EH (cell line): ENCODE measurements at regions not wholly inside any gene's neighbourhood (a gene's known extent, or its start where the extent isn't known, plus 50 kb on each side); places are given as distances from the start of the nearest gene placed in this dataset.
"Not testable (repeated sequence)": the region's sequence is repeated elsewhere in the genome, so short reads cannot be mapped to it uniquely, and the experiment has no call there.

Experiments used
- DNase-seq: peaks from one replicate; pipeline ENCODE4 v3.0.0-alpha.2; 2015; ENCODE audit warnings: low read depth

DNA sequence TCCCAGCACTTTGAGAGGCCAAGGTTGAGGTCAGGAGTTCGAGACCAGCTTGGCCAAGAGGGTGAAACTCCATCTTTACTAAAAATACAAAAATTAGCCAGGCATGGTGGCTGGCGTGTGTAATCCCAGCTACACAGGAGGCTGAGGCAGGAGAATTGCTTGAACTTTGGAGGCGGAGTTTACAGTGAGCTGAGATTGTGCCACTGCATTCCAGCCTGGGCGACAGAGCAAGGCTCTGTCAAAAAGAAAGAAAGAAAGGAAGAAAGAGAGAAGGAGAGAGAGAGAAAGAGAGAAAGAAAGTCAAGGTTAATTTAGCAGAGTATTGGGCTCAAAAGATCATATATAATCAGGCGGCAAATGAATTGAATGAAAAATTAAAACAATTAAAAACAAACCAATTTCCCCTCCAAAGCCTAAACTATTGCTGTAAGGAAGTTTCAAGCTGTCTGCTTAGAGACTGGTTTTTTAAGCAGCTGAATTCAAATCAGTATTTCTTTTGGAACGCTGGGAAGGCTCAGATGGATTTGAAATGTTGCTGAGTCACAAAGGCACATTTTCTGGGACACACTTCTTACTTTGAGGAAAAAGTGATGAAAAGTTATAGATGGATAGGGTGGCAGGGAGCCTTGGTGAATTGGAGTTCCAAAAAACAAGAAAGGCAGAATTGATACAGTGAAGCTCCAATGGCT is 81.3 kb upstream of the BHLHE40 start:
- no peak for DNase-seq

DNA sequence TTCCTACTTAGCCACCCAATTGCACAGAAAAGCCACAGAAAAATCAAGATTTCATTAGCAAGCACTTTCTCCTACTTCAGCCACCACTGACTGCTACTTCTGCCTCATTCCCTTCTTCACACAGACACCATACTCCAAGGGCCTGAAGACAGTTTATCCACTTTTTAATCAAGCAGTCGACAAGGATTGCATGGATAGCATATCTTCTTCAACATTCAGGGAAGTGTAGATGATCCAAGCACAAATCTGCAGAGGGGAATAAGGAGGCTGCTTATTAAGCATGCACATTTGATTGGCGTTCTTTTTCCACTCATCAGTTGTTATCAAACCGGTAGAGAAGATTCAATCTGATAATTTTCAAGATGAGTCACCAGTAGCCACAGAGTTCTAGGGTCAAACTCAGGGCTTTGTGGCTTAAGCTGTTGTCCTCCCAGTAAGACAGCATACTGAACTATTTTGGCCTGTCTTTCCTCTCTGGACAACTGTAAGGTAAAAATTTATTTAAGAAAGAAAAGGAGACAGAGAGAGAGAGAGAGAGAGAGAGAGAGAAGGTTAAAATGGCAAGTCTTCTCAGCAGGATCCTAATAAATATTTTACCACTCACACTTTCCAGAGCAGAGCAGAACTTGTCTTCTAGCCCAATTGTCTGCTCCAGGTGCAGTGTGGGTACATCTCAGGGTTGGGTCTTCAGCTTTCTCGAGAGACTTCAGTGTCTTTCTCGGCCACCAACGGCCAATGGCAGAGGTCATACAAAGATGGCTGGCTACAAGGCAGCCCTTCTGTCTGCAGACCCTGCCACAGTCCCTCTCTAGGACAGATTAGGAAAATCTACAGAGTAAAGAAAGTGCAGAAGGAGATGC is 80.6 kb upstream of the BHLHE40 start:
- DNase-seq: peak; percentile 33

DNA sequence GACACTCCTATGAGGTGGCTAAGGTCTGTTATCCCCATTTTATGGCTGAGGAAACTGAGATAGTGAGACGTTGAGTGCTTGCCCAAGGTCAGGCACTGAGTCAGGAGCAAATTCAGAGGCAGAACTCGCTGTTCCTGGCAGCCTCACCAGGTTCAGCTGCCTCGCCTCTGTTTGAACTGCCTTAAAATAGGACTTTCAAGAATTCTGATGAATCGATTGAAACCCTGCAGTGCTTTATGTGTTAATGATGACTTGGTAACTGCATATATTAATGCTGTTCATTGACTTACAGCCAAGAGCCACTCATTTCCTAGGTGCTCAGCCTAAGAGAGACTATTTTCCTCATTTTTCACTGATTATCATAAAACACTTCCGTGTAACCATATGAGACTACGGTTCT is 79.5 kb upstream of the BHLHE40 start:
- DNase-seq: no peak

DNA sequence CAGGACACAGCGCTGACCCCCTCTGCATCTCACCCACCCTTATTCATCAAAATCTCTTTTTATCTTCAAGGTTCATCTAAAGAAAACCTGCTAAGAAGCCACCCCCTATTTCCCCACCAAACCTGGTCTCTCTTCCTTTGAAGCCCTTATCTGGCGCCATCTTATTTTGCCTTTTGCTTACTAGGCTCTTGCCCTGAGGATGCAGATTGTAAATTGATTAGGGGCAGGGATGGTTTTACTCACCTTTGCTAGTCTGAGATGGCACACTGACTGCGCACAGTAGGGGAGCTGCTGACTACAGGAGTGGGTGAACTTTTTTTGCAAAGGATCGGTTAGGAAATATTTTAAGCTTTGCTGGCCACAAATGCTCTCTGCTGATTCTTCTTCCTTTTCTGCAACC is 78.9 kb upstream of the BHLHE40 start:
- DNase-seq: no peak

DNA sequence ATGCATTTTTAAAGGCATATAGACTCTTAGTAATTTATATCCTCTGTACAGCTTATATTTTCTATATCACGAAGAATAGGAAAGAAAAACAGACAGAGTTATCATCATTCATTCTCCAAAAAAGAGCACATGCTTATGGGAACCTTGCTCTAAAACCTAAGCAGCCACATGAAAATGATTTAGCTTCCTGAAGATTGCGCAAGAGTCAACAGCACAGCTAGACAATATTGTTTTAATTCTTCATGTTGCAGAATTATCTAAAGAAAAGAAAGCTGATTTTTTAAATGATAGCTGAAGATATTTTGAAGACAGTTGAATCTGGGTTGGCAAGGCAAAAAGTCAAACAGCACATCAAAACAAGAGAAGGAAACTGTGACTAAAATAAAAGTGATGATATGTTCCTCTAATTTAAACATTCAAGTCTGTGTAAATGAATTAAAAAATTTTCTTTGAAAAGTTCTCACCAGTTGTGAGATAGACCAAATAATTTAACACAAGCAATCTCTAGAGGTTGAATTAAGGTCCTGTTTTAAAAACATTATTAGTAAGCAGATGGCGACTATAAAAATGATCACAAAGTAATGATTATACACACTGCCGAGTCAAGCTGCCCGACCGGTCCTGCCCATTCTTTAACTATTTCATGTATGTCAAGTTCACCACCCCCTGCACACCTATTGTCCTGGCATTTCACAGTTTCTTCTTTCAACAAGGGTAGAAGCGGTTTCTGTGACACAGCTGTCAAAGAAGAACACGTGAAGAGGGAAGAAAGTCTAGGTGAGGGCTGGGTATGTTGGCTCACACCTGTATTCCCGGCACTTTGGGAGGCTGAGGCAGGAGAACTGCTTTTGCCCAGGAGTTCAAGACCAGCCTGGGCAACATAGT is 74.2 kb upstream of the BHLHE40 start:
- DNase-seq: peak; percentile 20

DNA sequence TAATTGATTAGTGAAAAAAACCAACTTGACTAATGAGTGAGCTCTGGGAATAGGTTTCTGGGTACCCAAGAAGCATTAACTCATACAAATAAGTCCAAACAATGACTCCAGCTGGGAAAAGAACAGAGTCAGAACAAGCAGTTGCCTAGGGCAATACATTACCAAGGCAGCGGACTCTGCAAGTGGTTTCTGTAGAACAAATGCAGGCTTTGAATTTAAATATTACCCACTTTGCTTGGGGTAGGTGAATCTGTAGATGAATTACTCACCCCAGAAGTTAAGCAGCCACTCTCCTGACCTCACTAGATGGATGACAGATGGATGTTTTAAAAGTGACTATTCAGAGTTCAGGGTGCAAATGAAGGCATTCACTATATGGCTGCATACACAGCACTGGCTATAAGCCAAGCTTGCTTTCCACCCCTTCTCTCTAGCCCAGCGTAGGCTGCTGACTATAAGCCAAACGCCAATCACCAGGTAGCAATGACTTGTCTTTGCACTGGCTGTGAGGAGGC is 73.1 kb upstream of the BHLHE40 start:
- DNase-seq: peak; percentile 14

DNA sequence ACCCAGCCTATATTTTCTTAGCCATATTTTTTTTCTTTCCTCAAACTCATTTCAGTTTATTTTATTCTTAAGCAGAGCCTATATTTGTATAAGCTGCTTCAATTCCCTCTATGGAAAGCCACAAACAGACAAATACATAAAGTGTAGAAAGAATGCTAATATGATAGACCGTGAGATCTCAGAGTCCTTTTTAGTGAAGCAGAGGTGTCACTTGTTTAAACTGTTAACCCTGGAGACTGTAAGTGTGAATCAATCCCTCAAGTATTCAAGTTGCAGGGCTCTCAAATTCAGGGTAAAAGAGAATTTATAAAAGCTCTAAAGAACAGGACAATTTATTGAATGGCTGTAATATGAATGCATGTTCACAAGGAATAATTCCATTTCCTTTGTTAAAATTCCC is 72.2 kb upstream of the BHLHE40 start:
- no peak for DNase-seq

DNA sequence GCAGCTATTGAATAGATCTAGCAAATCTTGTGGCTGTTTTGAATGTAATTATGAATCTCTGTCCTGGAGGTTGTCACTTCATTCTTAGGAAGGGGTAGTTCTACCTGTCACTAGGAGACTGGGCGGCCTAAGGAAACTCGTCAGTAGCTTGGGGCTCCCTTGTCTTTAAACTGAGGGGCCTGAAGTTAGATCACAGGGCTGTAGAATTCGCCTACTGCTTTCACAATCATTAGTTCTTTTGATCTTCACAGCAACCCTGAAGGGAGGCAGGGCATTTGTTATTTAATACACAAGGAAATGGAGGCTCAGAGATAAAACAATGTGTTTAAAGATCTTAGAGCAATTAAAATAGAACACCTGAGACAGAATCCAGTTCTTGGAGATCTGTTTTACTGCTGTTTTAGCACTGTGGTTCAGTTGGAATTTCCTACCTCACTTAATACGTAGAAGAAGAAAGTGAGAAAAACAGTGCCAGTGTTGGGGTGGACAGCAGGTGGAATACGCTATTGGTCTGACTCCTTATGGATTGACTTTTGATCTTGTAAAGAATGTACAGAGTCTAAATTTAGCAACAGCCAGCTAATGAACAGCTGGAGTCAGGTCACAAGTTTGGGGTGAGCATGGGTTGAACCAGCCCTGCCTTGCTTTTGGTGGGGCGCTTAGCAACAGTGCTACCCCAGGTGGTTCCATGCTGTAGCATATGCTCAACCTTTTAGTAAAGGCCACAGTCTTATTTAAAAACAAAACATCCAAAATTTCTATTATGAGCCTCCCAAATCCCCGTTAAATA is 71.4 kb upstream of the BHLHE40 start:
- no peak for DNase-seq

DNA sequence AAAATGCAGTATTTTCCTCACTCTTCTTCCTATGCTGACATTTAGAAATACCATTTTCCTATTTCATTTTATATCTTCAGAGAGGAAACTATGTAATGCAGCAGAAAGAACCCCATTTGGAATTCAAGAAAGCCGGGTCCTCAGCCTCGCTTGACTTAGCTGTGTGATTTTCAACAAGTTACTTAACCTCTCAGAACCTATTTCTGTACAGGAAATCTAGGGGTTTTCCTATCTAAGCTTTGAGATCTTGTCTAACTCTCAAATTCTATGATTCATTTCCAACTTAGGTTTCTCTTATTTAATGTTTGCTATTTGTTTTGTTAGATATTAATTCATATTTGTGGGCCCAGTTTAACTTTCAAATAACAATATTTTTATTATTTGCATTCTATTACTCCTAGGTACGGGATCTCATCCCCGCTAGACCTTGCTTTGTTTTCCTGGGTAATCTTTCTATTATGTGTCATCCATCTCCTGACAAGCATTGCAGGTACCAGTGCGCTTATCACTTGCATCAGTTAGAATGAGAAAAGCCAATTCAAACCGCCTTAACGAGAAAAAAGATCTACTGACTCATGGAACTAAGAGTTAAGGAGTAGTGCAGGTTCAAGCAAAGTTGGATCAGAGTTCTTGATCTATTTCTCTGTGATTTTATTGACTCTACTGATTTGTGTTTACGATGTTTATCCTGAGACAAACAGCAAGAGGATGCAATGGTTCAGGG is 70.6 kb upstream of the BHLHE40 start:
- no peak for DNase-seq

DNA sequence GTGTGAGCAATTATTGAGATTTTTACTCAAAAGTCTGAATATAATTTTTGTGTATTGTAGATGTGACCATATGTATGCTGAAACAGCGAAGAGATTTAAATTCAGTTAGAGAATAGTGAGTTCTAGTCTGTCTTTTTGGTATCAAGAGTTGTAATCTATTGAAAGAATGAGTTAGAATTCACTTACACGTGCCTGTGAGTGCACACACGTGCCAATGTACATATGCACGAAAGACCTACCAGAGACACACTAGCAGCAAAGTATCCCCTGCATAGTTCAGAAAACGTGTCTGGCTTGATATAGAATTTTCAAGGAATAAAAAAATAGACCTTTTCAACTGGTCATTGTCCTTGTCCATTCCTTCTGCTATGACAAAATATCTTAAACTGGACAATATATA is 64.8 kb upstream of the BHLHE40 start:
- DNase-seq: no peak

DNA sequence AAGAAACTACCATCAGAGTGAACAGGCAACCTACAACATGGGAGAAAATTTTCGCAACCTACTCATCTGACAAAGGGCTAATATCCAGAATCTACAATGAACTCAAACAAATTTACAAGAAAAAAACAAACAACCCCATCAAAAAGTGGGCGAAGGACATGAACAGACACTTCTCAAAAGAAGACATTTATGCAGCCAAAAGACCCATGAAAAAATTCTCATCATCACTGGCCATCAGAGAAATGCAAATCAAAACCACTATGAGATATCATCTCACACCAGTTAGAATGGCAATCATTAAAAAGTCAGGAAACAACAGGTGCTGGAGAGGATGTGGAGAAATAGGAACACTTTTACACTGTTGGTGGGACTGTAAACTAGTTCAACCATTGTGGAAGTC is 57.6 kb upstream of the BHLHE40 start:
- DNase-seq: not testable (repeated sequence)

DNA sequence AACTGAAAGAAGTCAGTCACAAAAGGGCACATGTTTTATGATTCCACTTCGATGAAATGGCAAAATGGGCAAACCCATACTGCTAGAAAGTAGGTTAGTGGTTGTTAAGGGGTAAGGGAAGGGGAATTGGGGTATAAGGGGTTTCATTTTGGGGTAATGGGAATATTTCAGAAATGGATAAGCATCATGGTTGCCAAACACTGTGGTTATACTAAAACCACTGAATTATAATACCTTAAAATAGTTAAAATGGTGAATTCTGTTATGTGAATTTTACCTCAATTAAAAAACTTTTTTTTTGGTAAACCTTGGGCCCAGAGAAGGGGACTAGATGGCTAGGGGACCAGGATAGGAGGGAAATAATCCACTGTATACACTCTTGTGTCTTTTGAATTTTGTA is 52.3 kb upstream of the BHLHE40 start:
- DNase-seq: no peak

DNA sequence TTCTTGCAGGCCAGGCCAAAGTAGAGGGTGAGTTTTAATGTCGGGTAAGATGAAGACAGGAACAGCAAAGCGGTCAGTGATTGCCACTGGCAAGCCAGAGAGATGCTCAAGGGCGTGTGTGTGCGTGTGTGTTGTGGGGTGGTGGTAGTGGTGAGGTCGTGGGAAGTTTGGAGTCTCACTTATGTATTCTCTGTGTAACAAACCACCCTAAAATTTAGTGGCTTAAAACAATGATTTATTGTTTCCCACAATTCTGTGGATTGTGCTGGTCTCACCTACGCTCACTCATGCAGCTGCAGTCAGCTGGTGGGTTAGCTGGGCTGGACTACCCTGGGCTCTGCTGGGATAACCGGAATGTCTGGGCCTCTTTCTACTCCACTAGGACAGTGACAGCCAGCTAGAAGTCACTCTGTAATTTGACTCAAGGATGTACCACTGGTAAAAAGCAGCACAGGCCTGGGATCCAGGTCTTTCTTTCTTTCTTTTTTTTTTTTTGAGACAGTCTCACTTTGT is 50.9 kb upstream of the BHLHE40 start:
- no peak for DNase-seq
